Tibial nerve (tissue), 3 donors: ENCODE measurements at regions not wholly inside any gene's neighbourhood (a gene's known extent, or its start where the extent isn't known, plus 50 kb on each side); places are given as distances from the start of the nearest gene placed in this dataset.

ENCODE experiments used
- POLR2A ChIP-seq, 2 donors: fragments of 450-650 bp; IDR thresholded peaks; one replicate each; pipeline ENCODE4 v1.6.1; 2017; ENCODE audit warnings: antibody characterized with exemption in 2 of 2, mild to moderate bottlenecking in 2 of 2, moderate library complexity in 2 of 2
- TF ChIP-seq, protein P1 (sequence below), 5 experiments: fragments of 200-600 bp in 3 of 5; fragments of 450-650 bp in 2 of 5; sonication (generic) in 3 of 5; IDR thresholded peaks; one replicate each; pipeline ENCODE4 v1.5.1; 2016 to 2019; ENCODE audit warnings: antibody characterized with exemption in 5 of 5, mild to moderate bottlenecking in 3 of 5, moderate library complexity in 2 of 5

DNA sequence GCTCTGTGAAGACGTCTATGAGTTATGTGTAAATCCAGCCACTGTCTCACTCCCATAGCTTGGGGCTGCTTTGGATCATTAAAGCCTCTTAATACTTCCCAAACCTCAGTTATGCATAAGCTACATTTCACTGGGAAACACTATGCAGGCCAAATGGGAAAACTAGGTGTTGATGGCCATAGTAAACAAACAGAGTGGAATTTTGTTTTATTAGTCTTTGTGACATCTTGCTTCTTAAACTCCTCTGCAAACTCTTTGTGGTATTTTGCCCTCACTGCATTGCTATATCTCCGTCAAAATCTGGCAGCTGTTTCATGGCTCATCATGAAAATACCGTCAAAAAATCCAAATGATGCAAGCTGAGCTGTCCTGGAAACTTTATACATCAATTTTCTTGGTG, 167.2 kb upstream of the HMHB1 start:
- TF ChIP-seq, protein P1, sequence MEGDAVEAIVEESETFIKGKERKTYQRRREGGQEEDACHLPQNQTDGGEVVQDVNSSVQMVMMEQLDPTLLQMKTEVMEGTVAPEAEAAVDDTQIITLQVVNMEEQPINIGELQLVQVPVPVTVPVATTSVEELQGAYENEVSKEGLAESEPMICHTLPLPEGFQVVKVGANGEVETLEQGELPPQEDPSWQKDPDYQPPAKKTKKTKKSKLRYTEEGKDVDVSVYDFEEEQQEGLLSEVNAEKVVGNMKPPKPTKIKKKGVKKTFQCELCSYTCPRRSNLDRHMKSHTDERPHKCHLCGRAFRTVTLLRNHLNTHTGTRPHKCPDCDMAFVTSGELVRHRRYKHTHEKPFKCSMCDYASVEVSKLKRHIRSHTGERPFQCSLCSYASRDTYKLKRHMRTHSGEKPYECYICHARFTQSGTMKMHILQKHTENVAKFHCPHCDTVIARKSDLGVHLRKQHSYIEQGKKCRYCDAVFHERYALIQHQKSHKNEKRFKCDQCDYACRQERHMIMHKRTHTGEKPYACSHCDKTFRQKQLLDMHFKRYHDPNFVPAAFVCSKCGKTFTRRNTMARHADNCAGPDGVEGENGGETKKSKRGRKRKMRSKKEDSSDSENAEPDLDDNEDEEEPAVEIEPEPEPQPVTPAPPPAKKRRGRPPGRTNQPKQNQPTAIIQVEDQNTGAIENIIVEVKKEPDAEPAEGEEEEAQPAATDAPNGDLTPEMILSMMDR (IDR thresholded peaks at IDR 0.05) = no peak
- TF ChIP-seq POLR2A (IDR thresholded peaks at IDR 0.05) = no peak
